Kidney epithelial cell (primary cell): ENCODE measurements at regions not wholly inside any gene's neighbourhood (a gene's known extent, or its start where the extent isn't known, plus 50 kb on each side); places are given as distances from the start of the nearest gene placed in this dataset.

Experiments used
- DNase-seq: peaks from one replicate; pipeline ENCODE4 v3.0.0-alpha.2; 2010; ENCODE audit warnings: low read depth
- H3K27me3 ChIP-seq: 2 replicates; pipeline ENCODE4 v1.6.0; 2011; ENCODE audit warnings: low read length; ENCODE audit not compliant: control insufficient read depth, insufficient read depth
- H3K36me3 ChIP-seq: 2 replicates; pipeline ENCODE4 v1.5.1; 2011; ENCODE audit warnings: low read length; ENCODE audit not compliant: control insufficient read depth, insufficient read depth
- H3K4me3 ChIP-seq: 2 replicates; pipeline ENCODE4 v1.5.1; 2011; ENCODE audit warnings: low read depth, mild to moderate bottlenecking, control low read depth, low read length
- CTCF ChIP-seq: IDR thresholded peaks from 2 replicates; pipeline ENCODE4 v1.5.1; 2011; ENCODE audit warnings: mild to moderate bottlenecking, moderate library complexity, low read length, control low read depth, inconsistent platforms; ENCODE audit not compliant: insufficient read depth, poor library complexity, severe bottlenecking

- no peak for DNase-seq
- no peaks in the 10 kb centered on the region for H3K36me3 ChIP-seq
- TF ChIP-seq CTCF = no peak
- no peaks in the 10 kb centered on the region for H3K27me3 ChIP-seq
- H3K4me3 ChIP-seq = no peak overlapping the region
Measured at GRCh38 chr13:88424463-88424862, 753.3 kb downstream of the SLITRK5 start.

GRCh38 chr13:88426661-88427060 is 755.5 kb downstream of the SLITRK5 start:
- Histone ChIP-seq H3K36me3 (no peaks in the 10 kb centered on the region), H3K27me3 (no peaks in the 10 kb centered on the region), H3K4me3 (no peak overlapping the region)
- TF ChIP-seq CTCF = no peak
- no peak for DNase-seq

- Histone ChIP-seq H3K36me3 (no peaks in the 10 kb centered on the region), H3K4me3 (no peak overlapping the region), H3K27me3 (no peaks in the 10 kb centered on the region)
- no peak for DNase-seq
- no peak for TF ChIP-seq CTCF
Measured at GRCh38 chr13:88429862-88430261, 758.7 kb downstream of the SLITRK5 start.

- Histone ChIP-seq H3K4me3 (no peak overlapping the region), H3K27me3 (no peaks in the 10 kb centered on the region), H3K36me3 (no peaks in the 10 kb centered on the region)
- DNase-seq = no peak
- no peak for TF ChIP-seq CTCF
Measured at GRCh38 chr13:88434953-88435352, 763.8 kb downstream of the SLITRK5 start.

GRCh38 chr13:88436974-88437373 is 765.8 kb downstream of the SLITRK5 start:
- Histone ChIP-seq H3K4me3 (no peak overlapping the region), H3K36me3 (no peaks in the 10 kb centered on the region), H3K27me3 (no peaks in the 10 kb centered on the region)
- TF ChIP-seq CTCF = no peak
- no peak for DNase-seq

- no peaks in the 10 kb centered on the region for H3K36me3 ChIP-seq
- no peak for TF ChIP-seq CTCF
- H3K27me3 ChIP-seq = no peaks in the 10 kb centered on the region
- no peak for DNase-seq
- H3K4me3 ChIP-seq = no peak overlapping the region
Measured at GRCh38 chr13:88450515-88450914, 779.3 kb downstream of the SLITRK5 start.
